ENCODE measurements at regions not wholly inside any gene's neighbourhood (a gene's known extent, or its start where the extent isn't known, plus 50 kb on each side); places are given as distances from the start of the nearest gene placed in this dataset.
"Not testable (repeated sequence)": the region's sequence is repeated elsewhere in the genome, so short reads cannot be mapped to it uniquely, and the experiment has no call there.

GRCh38 chr14:104406831-104407230, 172.7 kb upstream of the C14orf180 start:
- peaks cover 2% of the 10 kb centered on the region for H3K9me3 Mint-ChIP-seq (ENCODE audit: unreplicated experiment)
- no peaks in the 10 kb centered on the region for H3K4me1 Mint-ChIP-seq (ENCODE audit: low read depth, unreplicated experiment)
- no peak overlapping the region for H3K4me3 Mint-ChIP-seq (ENCODE audit: unreplicated experiment)
- H3K36me3 Mint-ChIP-seq (ENCODE audit: unreplicated experiment), result peaks cover 12% of the 10 kb centered on the region
- DNase-seq, result no peak
- no peak for TF ChIP-seq CTCF (IDR thresholded peaks at IDR 0.05; ENCODE audit: partially characterized antibody, unreplicated experiment)
- H3K27ac Mint-ChIP-seq (ENCODE audit: unreplicated experiment), result no peak overlapping the region
- H3K27me3 Mint-ChIP-seq (ENCODE audit: unreplicated experiment), result no peaks in the 10 kb centered on the region

GRCh38 chr14:104416383-104416782, 163.2 kb upstream of the C14orf180 start:
- H3K27me3 Mint-ChIP-seq (ENCODE audit: unreplicated experiment), result no peaks in the 10 kb centered on the region

GRCh38 chr14:104419865-104420505, 159.6 kb upstream of the C14orf180 start:
- Mint-ChIP-seq H3K4me1 (ENCODE audit: low read depth, unreplicated experiment) (peaks cover 9% of the 10 kb centered on the region), H3K27me3 (ENCODE audit: unreplicated experiment) (peaks cover 4% of the 10 kb centered on the region), H3K9me3 (ENCODE audit: unreplicated experiment) (peaks cover 1% of the 10 kb centered on the region), H3K36me3 (ENCODE audit: unreplicated experiment) (no peaks in the 10 kb centered on the region), H3K27ac (ENCODE audit: unreplicated experiment) (no peak overlapping the region), H3K4me3 (ENCODE audit: unreplicated experiment) (no peak overlapping the region)
- DNase-seq, result no peak
- TF ChIP-seq CTCF (IDR thresholded peaks at IDR 0.05; ENCODE audit: partially characterized antibody, unreplicated experiment), result no peak

More at GRCh38 chr14:104416383-104416782, 163.2 kb upstream of the C14orf180 start:
- H3K36me3 Mint-ChIP-seq (ENCODE audit: unreplicated experiment), result no peaks in the 10 kb centered on the region
- H3K9me3 Mint-ChIP-seq (ENCODE audit: unreplicated experiment), result peaks cover 1% of the 10 kb centered on the region
- peaks cover 4% of the 10 kb centered on the region for H3K4me1 Mint-ChIP-seq (ENCODE audit: low read depth, unreplicated experiment)
- no peak overlapping the region for H3K4me3 Mint-ChIP-seq (ENCODE audit: unreplicated experiment)
- no peak for TF ChIP-seq CTCF (IDR thresholded peaks at IDR 0.05; ENCODE audit: partially characterized antibody, unreplicated experiment)
- DNase-seq, result no peak
- H3K27ac Mint-ChIP-seq (ENCODE audit: unreplicated experiment), result no peak overlapping the region

- not testable (repeated sequence) for H3K27ac Mint-ChIP-seq (ENCODE audit: unreplicated experiment); H3K27me3 Mint-ChIP-seq (ENCODE audit: unreplicated experiment); H3K36me3 Mint-ChIP-seq (ENCODE audit: unreplicated experiment); DNase-seq; H3K4me1 Mint-ChIP-seq (ENCODE audit: low read depth, unreplicated experiment); H3K9me3 Mint-ChIP-seq (ENCODE audit: unreplicated experiment); H3K4me3 Mint-ChIP-seq (ENCODE audit: unreplicated experiment)
Observed at GRCh38 chr14:104420523-104420922, 159.0 kb upstream of the C14orf180 start.

- H3K27me3 Mint-ChIP-seq (ENCODE audit: unreplicated experiment), result peaks cover 4% of the 10 kb centered on the region
- H3K4me1 Mint-ChIP-seq (ENCODE audit: low read depth, unreplicated experiment), result peaks cover 9% of the 10 kb centered on the region
- no peaks in the 10 kb centered on the region for H3K9me3 Mint-ChIP-seq (ENCODE audit: unreplicated experiment)
- no peaks in the 10 kb centered on the region for H3K36me3 Mint-ChIP-seq (ENCODE audit: unreplicated experiment)
- no peak for DNase-seq
- TF ChIP-seq CTCF (IDR thresholded peaks at IDR 0.05; ENCODE audit: partially characterized antibody, unreplicated experiment), result no peak
- no peak overlapping the region for H3K27ac Mint-ChIP-seq (ENCODE audit: unreplicated experiment)
- H3K4me3 Mint-ChIP-seq (ENCODE audit: unreplicated experiment), result no peak overlapping the region
Observed at GRCh38 chr14:104420990-104421389, 158.6 kb upstream of the C14orf180 start.

All from glutamatergic neuron (in vitro differentiated cells).